ENCODE measurements at regions not wholly inside any gene's neighbourhood (a gene's known extent, or its start where the extent isn't known, plus 50 kb on each side); places are given as distances from the start of the nearest gene placed in this dataset.

DNA sequence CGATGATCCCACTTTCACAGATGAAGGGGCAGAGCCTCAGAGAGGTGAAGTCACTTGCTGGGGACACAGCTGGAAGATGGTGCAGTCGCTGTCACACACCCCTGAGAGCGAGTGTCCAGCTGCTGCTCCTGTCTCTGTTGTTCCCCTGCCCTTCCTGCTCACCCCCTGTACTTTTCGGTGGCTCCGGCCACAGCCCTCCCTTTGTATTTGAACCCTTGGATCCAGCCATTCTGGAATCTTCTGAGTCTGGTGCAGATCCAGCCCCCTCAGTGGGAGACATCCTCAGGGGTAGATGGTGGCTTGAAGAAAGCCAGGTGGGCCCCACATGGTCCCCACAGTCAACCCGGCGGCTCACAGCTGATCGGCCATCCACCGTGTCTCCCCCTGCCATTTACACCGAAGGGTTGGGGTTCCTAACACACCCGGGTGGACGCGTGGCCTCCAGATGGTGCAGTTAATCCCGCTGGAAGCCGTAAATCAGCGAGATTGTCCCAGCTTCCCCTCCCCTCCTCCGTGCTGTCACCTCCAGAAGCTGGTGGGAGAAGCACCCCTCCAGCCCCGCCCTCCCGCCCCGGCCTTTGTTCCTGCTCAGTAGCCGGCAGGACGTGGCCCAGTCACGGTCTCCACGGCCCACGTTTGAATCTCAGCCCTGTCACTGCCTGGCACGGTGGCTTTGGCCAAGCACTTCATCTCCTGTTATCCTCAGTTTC, 204.8 kb downstream of the C9orf50 start:
- TF ChIP-seq POLR2AphosphoS5 (IDR thresholded peaks at IDR 0.05; ENCODE audit: borderline replicate concordance, low read depth, low read length) (no peak), EZH2 (IDR thresholded peaks at IDR 0.05) (no peak), FOXP2 (optimal IDR thresholded peaks at IDR 0.05; ENCODE audit: control extremely low read depth, extremely low read length, insufficient read depth) (no peak)
